GM18867 (cell line): ENCODE measurements at regions not wholly inside any gene's neighbourhood (a gene's known extent, or its start where the extent isn't known, plus 50 kb on each side); places are given as distances from the start of the nearest gene placed in this dataset.
"Not testable (repeated sequence)": the region's sequence is repeated elsewhere in the genome, so short reads cannot be mapped to it uniquely, and the experiment has no call there.

Experiments
- ATAC-seq: cut with Tn5 transposase; IDR thresholded peaks from one replicate; pipeline ENCODE4 v1.9.1; 2021; ENCODE audit warnings: mild to moderate bottlenecking, moderate library complexity; ENCODE audit not compliant: unreplicated experiment

GRCh38 chr1:146883190-146883589, 54.9 kb upstream of the NBPF12 start:
- ATAC-seq = not testable (repeated sequence)

DNA sequence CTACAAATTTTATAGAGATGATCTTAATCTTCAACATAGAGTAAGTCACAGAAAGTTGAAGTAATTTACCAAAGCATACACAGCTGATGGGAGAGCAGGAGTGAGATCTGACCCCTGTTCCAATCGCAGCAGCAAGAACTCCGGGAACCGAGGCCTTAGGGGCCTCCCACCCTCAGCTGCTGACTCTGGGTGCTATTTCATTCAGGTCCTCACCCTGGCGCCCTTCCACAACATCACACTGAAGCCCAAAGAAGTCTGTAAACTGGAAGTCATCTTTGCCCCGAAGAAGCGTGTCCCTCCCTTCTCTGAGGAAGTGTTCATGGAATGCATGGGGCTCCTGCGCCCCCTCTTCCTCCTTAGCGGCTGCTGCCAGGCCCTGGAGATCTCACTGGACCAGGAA, 57.0 kb upstream of the NBPF12 start:
- ATAC-seq = not testable (repeated sequence)

DNA sequence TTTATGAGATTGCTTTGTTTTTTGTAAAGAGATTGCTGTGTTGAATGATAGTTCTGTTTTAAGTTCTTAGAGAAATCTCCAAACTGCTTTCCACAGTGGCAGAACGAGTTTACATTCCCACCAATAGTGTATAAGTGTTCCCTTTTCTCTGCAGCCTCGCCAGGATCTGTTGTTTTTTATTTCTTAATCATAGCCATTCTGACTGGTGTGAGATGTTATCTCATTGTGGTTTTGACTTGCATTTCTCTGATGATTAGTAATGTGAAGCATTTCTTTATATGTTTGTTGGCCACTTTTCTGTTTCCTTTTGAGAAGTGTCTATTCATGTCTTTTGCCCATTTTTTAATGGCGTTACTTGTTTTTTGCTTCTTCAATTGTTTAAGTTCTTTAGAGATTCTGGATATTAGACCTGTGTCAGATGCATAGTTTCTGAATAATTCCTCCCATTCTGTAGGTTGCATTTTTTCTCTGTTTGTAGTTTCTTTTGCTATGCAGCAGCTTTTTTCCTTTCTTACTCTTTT, 74.3 kb upstream of the NBPF12 start:
- ATAC-seq = not testable (repeated sequence)

DNA sequence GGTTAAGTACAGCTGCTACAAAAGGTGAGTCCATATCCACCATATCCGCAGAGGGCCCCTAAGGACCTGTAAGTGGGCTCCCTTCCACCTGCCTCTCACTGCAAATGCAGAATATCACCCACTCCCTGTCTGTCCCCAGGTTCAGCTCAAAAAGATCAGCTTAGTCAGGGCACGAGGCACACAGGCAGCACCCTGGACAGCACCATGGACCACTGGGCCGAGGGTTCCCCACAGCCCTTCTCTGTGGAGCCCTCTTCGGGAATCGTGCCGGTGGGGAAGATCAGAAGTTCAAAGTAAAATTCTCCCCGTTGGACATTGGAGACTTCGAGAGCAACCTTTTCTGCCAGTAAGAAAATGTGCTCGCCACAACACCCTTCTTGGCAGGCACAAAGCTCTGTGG, 85.0 kb upstream of the NBPF12 start:
- not testable (repeated sequence) for ATAC-seq

DNA sequence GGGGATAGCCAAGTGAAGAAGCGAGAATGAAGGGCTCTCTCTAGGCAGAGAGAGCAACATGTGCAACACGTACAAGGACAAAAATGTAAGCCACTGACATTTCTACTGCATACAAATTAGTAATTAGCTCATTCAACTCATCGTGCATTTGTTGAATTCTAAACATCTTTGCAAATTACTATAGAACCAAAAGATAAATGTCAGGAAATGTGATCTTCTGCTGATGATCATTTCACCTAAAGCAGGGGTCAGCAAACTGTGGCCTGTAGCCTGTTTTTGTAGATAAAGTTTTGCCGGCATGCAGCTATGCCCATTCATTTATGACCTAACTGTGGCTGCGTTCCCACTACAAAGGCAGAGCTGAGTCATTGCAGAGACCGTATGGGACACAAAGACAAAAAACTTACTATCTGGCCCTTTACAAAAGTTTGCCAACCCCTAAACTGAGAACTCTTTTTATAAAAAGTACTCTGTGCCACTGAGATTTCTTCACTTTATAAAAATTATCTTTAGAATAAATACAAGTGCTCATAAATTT, 87.7 kb upstream of the NBPF12 start:
- not testable (repeated sequence) for ATAC-seq

DNA sequence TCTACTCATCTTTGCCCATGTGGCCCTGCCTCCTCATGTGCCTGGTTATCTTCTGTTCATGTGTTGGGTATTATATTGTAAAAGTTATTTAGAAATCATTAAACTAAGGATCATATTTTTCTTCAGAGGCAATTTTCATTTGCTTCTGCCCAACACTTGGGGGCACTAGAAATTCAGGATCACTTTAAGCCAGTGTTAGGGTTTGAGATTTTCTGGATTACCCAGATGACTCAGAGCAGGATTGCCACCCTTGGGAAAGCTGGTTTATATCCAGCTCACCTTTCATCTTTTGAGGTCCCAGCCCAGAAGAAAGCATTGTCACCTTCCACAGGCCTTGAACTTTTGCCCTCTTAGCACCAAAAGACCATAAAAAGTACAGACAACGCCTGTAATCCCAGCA, 99.4 kb upstream of the NBPF12 start:
- not testable (repeated sequence) for ATAC-seq

DNA sequence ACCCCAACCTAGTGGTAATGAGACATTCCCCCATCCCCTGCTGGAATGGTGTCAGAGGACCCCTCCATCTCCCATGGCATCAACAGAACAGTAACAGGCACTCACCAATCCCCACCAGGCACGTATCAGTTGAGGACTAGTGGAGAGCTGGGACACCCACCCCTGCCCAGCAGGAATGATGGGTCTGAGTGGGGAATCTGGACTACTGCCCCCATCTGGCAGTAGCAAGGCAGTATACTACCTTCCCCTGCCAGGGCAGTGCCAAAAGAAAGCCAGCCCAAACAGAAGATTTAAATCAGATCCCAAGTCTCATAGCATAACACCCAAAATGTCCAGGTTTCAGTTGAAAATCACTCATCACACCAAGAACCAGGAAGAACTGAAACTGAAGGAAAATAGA, 111.2 kb upstream of the NBPF12 start:
- ATAC-seq = not testable (repeated sequence)

DNA sequence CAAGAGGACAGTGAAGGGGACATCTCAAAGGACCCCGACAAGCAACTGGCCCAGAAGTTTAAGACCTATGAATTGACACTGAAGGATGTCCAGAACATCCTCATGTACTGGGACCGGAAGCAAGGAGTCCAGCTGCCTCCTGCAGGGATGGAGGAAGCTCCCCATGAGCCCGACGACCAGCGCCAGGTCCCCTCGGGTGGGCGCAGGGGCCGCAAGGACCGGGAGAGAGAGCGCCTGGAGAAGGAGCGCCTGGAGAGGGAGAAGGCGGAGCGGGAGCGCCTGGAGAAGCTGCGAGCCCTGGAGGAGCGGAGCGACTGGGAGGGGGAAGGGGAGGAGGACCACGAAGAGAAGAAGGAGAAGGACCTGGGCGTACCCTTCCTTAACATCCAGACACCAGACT, 143.9 kb upstream of the NBPF12 start:
- ATAC-seq = not testable (repeated sequence)

DNA sequence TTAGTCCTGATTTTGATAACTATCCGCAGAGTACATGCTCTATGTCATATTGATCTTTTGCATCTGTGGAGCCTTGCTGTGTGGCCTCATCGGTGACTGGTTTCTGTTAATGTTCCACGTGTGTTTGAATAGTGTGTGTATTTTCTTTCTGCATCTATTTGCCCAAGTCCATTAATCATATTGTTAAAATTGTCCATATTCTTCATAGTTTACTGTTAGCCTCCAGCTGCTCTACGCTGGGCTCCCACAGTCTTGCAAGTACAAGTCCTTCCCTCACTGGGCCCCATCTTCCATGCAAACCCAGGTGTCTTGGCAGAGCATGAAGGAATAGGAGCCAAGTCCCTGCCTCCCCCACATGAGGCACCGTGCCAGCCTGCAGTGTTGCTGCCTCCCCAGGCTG, 145.4 kb upstream of the NBPF12 start:
- ATAC-seq = not testable (repeated sequence)

- ATAC-seq = not testable (repeated sequence)
These were observed 153.7 kb upstream of the NBPF12 start for GRCh38 chr1:146784212-146784940.

- ATAC-seq = not testable (repeated sequence)
These were observed 156.9 kb upstream of the NBPF12 start for GRCh38 chr1:146781235-146781634.

- not testable (repeated sequence) for ATAC-seq
These were observed 160.1 kb upstream of the NBPF12 start for GRCh38 chr1:146777826-146778602.

DNA sequence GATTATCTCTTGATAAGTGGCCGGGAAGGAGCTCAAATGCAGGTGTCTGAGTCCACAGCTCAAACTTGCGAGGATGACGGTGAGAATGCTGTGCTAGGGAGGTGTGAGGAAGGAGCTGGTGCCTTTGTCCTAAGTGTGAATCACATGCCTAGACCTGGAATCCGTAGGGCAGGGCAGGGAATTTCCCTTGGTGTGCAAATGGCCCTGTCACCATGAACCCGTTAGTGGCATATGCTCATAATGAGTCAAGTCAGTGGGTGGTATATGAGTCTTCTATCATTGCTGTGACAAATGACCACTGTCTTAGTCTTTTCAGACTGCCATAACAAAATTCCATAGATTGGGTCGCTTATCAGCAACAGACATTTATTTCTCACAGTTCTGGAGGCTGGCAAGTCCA, 163.1 kb upstream of the NBPF12 start:
- ATAC-seq = not testable (repeated sequence)

- not testable (repeated sequence) for ATAC-seq
These were observed 163.9 kb upstream of the NBPF12 start for GRCh38 chr1:146774271-146774670.

- ATAC-seq = not testable (repeated sequence)
These were observed 166.7 kb upstream of the NBPF12 start for GRCh38 chr1:146771409-146771808.

- not testable (repeated sequence) for ATAC-seq
These were observed 167.1 kb upstream of the NBPF12 start for GRCh38 chr1:146770998-146771397.

- ATAC-seq = not testable (repeated sequence)
These were observed 174.9 kb upstream of the NBPF12 start for GRCh38 chr1:146763234-146763633.

- ATAC-seq = not testable (repeated sequence)
These were observed 181.3 kb upstream of the NBPF12 start for GRCh38 chr1:146756858-146757257.

GRCh38 chr1:146748686-146749085, 189.4 kb upstream of the NBPF12 start:
- not testable (repeated sequence) for ATAC-seq

DNA sequence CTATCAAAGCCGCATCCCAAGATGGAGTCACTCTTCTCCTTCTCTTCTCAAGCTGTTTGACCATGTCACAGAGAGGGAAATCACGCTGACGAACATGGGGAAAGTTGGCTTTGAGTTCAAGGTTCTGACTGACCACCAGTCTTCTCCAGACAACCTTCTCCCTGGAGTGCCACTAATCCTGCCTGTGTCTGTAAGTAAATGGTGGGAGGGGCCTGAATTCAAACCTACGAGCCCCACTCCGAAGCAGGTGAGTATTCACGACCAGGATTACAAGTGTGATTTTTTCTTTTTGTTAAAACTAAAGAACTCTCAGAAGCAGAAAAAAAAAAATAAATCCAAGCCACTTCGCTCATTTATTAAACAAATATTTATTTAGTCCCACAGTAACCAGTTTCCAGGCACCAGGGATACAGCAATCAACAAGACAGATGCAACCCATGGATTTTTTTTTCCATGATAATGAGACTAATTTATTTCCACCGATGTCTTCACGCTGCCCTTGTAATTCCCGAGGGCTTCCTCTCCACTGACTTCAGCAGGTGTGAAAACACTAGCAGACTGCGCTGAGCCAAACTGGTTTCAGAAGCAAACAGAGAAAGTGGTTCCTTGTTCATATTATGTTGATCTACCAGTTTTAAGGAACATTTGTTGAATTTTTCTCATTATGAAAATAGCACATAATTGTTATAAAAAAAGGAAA, 206.0 kb upstream of the NBPF12 start:
- not testable (repeated sequence) for ATAC-seq
